Activated gamma-delta T cell (primary cell): ENCODE measurements at regions not wholly inside any gene's neighbourhood (a gene's known extent, or its start where the extent isn't known, plus 50 kb on each side); places are given as distances from the start of the nearest gene placed in this dataset.
"Not testable (repeated sequence)": the region's sequence is repeated elsewhere in the genome, so short reads cannot be mapped to it uniquely, and the experiment has no call there.

ENCODE experiments used
- DNase-seq: peaks from one replicate; lab custom pipeline; 2025; lab: John Stamatoyannopoulos, UW

GRCh38 chr13:61138857-61139256, 276.8 kb downstream of the PCDH20 start:
- no peak for DNase-seq

GRCh38 chr13:61136515-61136914, 279.1 kb downstream of the PCDH20 start:
- DNase-seq: no peak

- no peak for DNase-seq
These were observed 279.6 kb downstream of the PCDH20 start for GRCh38 chr13:61136093-61136492.

DNA sequence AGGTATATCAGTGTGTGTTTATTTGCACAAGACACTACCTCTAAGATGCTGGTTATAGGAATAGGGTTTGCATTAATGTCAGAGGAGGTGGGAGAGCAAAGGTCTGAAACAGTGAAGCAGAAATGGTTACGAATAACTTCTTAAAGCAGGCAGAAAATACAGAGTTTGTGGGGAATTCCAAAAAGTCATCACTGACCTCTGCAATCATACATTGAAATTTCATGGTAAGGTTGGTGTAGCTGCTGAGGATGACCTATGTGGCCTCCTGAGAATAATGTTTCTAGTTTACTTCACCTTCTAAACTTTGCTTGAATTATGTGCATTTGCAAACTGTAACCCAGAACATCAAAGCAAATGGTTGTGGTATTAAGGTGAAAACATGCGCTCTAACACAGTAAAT, 280.1 kb downstream of the PCDH20 start:
- DNase-seq: no peak

- no peak for DNase-seq
These were observed 286.6 kb downstream of the PCDH20 start for GRCh38 chr13:61128850-61129645.

DNA sequence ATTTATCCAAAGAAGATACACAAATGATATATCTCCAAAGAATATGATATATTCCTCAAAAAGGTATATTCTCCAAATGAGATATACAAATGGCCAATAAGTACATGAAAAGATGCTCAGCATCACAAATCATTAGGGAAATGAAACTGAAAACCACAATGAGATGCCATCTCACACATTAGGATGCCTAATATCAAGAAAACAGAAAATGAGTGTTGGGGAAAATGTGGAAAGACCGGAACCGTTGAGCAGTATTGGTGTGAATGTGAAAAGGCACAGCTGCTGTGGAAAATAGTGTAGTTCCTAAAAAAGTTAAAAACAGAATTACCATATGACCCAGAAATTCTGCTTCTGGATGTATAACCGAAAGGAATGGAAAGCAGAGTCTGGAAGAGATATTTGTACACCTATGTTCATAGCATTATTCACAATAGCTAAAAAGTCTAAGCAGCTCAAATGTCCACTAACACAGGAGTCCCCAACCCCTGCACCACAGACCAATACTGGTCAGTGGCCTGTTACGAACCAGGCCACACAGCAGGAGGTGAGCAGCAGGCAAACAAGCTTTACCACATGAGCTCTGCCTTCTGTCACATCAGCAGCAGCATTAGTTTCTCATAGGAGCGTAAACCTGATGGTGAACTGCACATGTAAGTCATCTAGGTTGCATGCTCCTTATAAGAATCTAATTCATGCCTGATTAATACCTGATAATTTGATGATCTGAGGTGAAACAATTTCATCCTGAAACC, 291.9 kb downstream of the PCDH20 start:
- DNase-seq: no peak

DNA sequence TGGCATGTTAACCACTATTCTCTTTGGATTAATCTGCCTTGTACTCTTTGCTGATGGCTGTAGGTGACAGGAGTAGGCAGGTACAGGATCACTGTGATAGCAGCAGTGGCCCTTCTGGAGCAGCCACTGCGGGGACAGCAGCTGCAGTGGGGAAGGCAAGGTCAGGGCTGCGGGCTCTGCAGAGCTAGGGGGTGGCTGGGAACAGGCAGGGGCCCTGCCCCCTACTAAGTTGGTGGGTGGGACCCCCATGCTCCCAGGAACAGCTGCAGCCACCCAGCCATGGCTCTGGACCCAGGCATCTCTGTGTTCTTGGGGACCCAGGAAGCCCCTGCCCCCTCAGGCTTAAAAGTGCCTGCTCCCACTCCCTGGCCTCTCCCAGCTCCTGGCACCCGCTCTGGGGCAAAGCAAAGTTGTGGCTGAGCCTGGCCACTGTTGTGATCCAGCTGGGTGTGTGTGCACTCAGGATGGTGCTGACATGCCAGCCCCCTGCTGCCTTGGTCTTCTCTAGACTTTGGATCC, 302.4 kb downstream of the PCDH20 start:
- no peak for DNase-seq

- DNase-seq: no peak
These were observed 304.1 kb downstream of the PCDH20 start for GRCh38 chr13:61111529-61111928.

- no peak for DNase-seq
These were observed 304.9 kb downstream of the PCDH20 start for GRCh38 chr13:61110732-61111131.

DNA sequence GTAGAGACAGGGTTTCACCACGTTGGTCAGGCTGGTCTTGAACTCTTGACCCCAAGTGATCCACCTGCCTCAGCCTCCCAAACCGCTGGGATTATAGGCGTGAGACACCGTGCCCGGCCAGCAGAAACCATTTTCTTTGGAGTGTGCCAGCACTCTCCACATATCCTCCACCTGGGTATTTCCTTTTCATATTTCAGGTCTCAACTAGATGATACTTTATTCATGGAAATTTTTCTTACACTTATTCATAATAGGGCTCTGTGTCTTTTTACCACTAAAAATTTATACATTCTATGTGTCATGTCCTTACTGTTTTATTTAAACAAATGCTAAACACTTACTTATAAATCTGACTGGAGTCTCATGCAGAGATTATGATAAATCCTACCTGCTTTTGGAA, 305.9 kb downstream of the PCDH20 start:
- DNase-seq: no peak

GRCh38 chr13:61107989-61108388, 307.7 kb downstream of the PCDH20 start:
- no peak for DNase-seq

- DNase-seq: no peak
These were observed 319.8 kb downstream of the PCDH20 start for GRCh38 chr13:61095885-61096284.

GRCh38 chr13:61094865-61095264, 320.8 kb downstream of the PCDH20 start:
- DNase-seq: no peak

- not testable (repeated sequence) for DNase-seq
These were observed 325.8 kb downstream of the PCDH20 start for GRCh38 chr13:61089894-61090293.

- no peak for DNase-seq
These were observed 329.6 kb downstream of the PCDH20 start for GRCh38 chr13:61086087-61086486.

DNA sequence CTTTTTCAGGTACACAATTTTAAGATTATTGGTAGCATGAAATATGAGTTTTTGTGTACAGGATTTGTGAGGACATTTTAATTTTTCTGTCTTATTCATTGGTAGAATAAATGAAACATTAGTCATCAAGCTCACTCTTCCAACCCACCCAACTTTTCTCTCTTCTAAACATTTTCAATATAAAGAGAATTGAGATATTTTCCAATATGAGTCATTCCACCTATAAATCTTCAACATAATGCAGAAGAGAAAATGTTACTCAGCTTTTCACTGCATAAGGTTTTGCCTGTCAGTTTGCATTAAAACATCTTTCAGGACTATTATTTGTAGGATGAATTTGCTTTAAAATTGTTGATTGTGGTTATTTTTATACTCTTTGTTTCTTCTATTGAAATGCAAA, 330.7 kb downstream of the PCDH20 start:
- no peak for DNase-seq

DNA sequence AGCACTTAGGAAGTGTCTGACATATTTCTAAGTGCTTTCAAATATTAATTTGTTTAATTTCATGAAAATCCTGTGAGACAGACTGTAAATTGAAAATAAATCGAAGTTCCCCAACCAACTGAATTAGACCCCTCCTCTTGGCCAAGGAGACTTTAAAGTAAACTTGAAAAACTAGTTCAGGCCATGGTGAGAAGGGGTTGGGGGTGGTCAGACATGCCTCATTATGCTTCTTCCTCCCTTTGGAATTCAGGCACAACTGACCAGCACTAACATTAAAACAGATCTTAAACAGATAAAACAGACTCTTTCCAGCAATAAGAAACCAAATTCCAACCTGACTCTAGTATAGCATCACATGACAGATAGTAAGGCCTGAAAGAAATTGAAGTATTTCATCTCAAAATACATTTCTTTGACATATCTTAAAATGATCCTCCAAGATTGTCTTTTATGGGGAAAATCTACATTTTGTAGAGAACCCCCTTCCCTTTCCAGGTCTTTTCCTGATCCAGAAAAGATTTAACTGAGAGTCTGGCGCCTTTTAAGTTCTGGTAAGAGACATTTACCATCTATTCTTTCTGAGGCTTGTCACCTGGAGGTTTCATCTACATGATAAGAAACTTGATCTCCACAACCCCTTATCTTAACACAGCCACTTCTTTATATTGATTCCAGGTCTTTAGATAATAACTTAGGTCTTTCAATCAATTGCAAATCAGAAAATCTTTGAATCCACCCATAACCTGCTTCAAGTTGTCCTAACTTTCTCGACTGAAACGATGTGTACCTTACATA, 336.5 kb downstream of the PCDH20 start:
- DNase-seq: no peak

DNA sequence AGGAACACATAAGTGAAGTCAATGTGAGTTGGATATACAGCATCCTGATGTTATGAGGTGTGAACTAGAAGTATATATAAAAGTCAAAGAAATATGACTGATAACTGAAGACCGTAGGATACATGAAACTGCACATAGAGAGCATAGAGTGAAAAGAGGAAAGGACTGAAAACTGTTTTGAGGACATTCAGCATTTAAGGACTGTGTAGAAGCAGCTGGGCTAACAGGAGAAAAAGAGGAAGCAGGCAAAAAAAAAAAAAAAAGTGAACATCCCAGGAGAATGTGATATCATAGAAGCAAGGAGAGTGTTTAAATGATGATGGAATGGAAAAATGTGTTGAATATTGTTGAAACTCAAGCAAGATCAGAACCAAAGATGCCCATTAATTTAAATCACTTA, 363.5 kb downstream of the PCDH20 start:
- DNase-seq: no peak

DNA sequence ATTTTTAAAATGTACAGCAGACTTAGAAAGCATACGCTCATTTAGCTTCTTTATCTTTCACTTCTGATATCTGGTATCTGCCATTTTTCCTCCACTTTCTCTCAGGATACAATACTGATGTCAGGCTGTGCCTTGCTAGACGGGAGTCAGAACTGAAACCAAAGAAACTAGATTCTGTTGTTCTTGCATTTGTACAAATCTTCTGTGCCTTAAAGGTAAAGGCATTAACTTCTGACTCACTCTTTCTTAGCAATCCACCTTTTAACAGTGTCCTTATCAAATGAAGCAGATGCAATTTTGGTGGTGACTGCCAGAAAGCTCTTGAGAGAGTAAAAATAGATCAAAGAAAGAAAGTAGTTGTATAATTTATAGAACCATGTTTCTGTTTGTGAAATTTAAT, 370.4 kb downstream of the PCDH20 start:
- DNase-seq: no peak

- DNase-seq: no peak
These were observed 375.5 kb downstream of the PCDH20 start for GRCh38 chr13:61040181-61040580.

DNA sequence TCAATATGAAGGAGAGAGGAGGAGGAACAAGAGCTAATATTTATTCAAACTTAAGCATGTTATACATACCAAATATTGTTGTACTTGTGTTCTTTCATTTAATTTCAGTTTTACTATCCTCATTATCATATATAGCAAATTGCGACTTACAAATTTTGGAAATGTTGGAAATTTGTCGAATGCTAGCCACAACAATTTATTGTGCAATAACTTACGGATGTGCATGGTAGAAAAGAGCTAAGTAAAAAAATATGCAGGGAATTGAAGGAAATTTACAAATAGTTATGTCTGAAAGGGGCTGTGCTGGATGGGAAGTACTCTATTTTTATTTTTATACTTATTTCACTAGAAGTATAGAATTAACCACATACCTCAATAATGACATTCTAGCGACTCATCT, 376.3 kb downstream of the PCDH20 start:
- no peak for DNase-seq

- no peak for DNase-seq
These were observed 378.9 kb downstream of the PCDH20 start for GRCh38 chr13:61036715-61037114.
